HepG2 (cell line): ENCODE measurements at regions not wholly inside any gene's neighbourhood (a gene's known extent, or its start where the extent isn't known, plus 50 kb on each side); places are given as distances from the start of the nearest gene placed in this dataset.

Experiments
- CTCF ChIP-seq: sonication (generic); formaldehyde crosslinking; IDR thresholded peaks from 2 replicates; pipeline ENCODE4 v1.5.0; 2020; ENCODE audit warnings: mild to moderate bottlenecking, missing genetic modification reagents, moderate library complexity
- KDM4B ChIP-seq: sonication (generic); formaldehyde crosslinking; IDR thresholded peaks from 2 replicates; pipeline ENCODE4 v1.4.0; 2020; ENCODE audit warnings: missing genetic modification reagents
- KDM5A ChIP-seq: fragments of 200-600 bp; sonication (generic); IDR thresholded peaks from 2 replicates; pipeline ENCODE4 v1.7.0; 2018; ENCODE audit warnings: antibody characterized with exemption, mild to moderate bottlenecking, low read length, borderline replicate concordance
- NCOR1 ChIP-seq: fragments of 200-600 bp; sonication (generic); IDR thresholded peaks from 2 replicates; pipeline ENCODE4 v1.7.0; 2017; ENCODE audit warnings: antibody characterized with exemption, low read length, borderline replicate concordance
- NR3C1 ChIP-seq: sonication (generic); formaldehyde crosslinking; IDR thresholded peaks from 2 replicates; pipeline ENCODE4 v1.4.0; 2020; ENCODE audit warnings: missing genetic modification reagents
- PAXIP1 ChIP-seq: sonication (generic); formaldehyde crosslinking; conservative IDR thresholded peaks from 2 replicates; pipeline ENCODE4 v1.4.0; 2020; ENCODE audit warnings: mild to moderate bottlenecking, missing genetic modification reagents, moderate library complexity
- REST ChIP-seq, 2 experiments: IDR thresholded peaks; 2 replicates each; pipeline ENCODE4 v1.6.1; 2011 to 2012; ENCODE audit warnings: low read length in 2 of 2, borderline replicate concordance in 1 of 2, low read depth in 1 of 2, mild to moderate bottlenecking in 1 of 2, moderate library complexity in 1 of 2
- SMARCC2 ChIP-seq: fragments of 450-650 bp; IDR thresholded peaks from 2 replicates; pipeline ENCODE4 v1.6.1; 2017; ENCODE audit warnings: antibody characterized with exemption, mild to moderate bottlenecking
- TRIM24 ChIP-seq: sonication (generic); formaldehyde crosslinking; IDR thresholded peaks from 2 replicates; pipeline ENCODE4 v1.8.0; 2022; ENCODE audit warnings: mild to moderate bottlenecking, missing genetic modification reagents
- ZBTB3 ChIP-seq: sonication (generic); formaldehyde crosslinking; IDR thresholded peaks from 2 replicates; pipeline ENCODE4 v1.4.0; 2020; ENCODE audit warnings: low read depth, mild to moderate bottlenecking, moderate library complexity, missing genetic modification reagents, borderline replicate concordance
- ZNF180 ChIP-seq: sonication (generic); formaldehyde crosslinking; IDR thresholded peaks from 2 replicates; pipeline ENCODE4 v1.4.0; 2020; ENCODE audit warnings: low read depth, missing genetic modification reagents, borderline replicate concordance
- ZNF232 ChIP-seq: sonication (generic); formaldehyde crosslinking; IDR thresholded peaks from 2 replicates; pipeline ENCODE4 v1.4.0; 2020; ENCODE audit warnings: missing genetic modification reagents, borderline replicate concordance
- ZNF749 ChIP-seq: sonication (generic); formaldehyde crosslinking; IDR thresholded peaks from 2 replicates; pipeline ENCODE4 v1.8.0; 2022; ENCODE audit warnings: mild to moderate bottlenecking, missing genetic modification reagents, moderate library complexity, borderline replicate concordance
- TF ChIP-seq, protein P1 (sequence below): sonication (generic); formaldehyde crosslinking; IDR thresholded peaks from 2 replicates; pipeline ENCODE4 v1.8.0; 2022; ENCODE audit warnings: mild to moderate bottlenecking, missing genetic modification reagents; ENCODE audit not compliant: insufficient replicate concordance

DNA sequence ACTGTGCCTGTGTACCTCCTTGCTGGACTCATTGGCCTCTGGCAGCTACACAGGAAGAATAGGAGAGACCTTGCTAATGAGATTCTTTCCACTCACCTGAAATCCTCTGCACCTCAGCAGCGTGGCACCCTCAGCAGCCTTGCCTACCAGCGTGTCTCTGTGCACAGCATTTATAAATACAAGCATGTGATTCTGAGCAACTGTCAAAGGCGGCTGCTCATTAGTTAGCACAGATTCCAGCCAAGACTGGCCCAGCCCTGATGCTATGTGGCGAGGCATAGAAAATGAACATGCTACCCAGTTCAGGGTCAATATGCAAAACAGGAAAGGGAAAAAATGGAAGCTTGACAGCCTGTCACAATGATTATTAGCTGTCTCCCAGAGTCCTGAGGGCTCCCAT is 298.0 kb downstream of the C4orf33 start:
- TF ChIP-seq ZNF180: no peak
- TF ChIP-seq PAXIP1 (CRISPR knock-in tag): no peak
- TF ChIP-seq NCOR1: no peak
- no peak for TF ChIP-seq ZBTB3 (CRISPR knock-in tag)
- TF ChIP-seq KDM4B (CRISPR knock-in tag): no peak
- TF ChIP-seq ZNF232 (CRISPR knock-in tag): no peak
- TF ChIP-seq KDM5A: no peak
- TF ChIP-seq, protein P1, sequence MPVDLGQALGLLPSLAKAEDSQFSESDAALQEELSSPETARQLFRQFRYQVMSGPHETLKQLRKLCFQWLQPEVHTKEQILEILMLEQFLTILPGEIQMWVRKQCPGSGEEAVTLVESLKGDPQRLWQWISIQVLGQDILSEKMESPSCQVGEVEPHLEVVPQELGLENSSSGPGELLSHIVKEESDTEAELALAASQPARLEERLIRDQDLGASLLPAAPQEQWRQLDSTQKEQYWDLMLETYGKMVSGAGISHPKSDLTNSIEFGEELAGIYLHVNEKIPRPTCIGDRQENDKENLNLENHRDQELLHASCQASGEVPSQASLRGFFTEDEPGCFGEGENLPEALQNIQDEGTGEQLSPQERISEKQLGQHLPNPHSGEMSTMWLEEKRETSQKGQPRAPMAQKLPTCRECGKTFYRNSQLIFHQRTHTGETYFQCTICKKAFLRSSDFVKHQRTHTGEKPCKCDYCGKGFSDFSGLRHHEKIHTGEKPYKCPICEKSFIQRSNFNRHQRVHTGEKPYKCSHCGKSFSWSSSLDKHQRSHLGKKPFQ: no peak
- no peak for TF ChIP-seq NR3C1 (CRISPR knock-in tag)
- TF ChIP-seq ZNF749: no peak
- TF ChIP-seq SMARCC2: no peak
- TF ChIP-seq REST (IDR thresholded peaks at IDR 0.05; ENCODE audit: borderline replicate concordance in 1 of 2, low read depth in 1 of 2, low read length in 2 of 2): no peak
- TF ChIP-seq TRIM24 (CRISPR knock-in tag): no peak
- TF ChIP-seq CTCF (CRISPR knock-in tag): no peak
